ENCODE measurements at regions not wholly inside any gene's neighbourhood (a gene's known extent, or its start where the extent isn't known, plus 50 kb on each side); places are given as distances from the start of the nearest gene placed in this dataset.
"Not testable (repeated sequence)": the region's sequence is repeated elsewhere in the genome, so short reads cannot be mapped to it uniquely, and the experiment has no call there.

DNA sequence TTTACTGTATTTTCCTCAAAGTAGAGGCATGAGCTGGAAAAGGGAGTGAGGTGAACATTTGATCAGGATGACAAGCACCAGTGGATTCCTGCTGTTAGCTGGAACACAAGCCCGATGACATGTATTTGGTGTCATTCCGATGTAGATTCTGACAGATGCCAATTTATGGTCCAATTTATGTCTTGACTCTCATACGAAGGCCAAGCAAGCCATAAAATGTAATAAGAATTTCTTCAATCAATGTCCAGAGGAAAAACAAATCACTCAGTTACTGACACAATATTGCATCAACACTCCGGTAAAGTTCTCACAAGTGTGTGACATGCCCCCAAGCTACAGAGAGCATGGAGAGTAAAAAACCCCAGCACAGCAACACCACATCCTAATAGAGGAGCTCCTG lies 138.3 kb upstream of the ZNF521 start:
- no peak for DNase-seq (ENCODE audit: low spot score)

DNA sequence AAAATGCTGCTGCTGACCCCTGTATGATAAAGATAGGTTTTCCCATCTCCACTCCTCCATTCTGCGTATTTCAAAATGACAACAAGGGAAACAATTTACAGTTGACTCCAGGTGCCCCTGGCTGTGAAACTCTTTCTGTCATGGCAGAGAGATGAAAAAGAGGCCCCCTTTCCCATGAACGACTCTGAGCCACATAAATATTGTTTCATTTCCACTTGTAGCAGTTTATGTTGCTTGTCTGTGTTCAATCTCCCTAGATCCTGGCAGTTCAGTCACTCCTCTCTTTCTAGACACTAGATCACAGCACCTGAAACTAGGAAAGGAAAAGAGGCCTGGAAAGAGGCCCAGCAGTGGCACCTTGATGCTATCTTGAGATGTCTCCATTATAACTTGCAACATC lies 121.0 kb upstream of the ZNF521 start:
- no peak for DNase-seq (ENCODE audit: low spot score)

GRCh38 chr18:25470756-25471524 lies 119.0 kb upstream of the ZNF521 start:
- DNase-seq (ENCODE audit: low spot score) = not testable (repeated sequence)

DNA sequence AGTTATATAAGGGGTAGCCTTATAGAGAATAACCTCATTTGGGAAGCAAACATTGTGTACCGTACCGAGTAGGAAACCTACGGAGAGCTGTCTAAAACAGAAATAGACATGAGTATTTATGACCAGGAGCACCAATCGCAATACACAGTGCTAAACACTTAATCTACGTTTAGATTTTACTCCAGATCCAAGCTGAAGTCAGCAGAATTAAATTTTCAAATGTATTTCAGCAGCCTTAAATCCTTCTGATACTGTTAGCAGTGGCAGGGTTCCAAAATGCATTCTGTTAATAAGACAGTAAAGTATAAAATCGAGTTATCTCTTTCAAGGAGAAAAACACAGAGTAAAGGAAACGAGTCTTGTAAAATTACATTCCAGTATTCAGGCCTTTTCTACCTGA lies 118.1 kb upstream of the ZNF521 start:
- no peak for DNase-seq (ENCODE audit: low spot score)

GRCh38 chr18:25469489-25469888 lies 117.5 kb upstream of the ZNF521 start:
- DNase-seq (ENCODE audit: low spot score) = no peak

DNA sequence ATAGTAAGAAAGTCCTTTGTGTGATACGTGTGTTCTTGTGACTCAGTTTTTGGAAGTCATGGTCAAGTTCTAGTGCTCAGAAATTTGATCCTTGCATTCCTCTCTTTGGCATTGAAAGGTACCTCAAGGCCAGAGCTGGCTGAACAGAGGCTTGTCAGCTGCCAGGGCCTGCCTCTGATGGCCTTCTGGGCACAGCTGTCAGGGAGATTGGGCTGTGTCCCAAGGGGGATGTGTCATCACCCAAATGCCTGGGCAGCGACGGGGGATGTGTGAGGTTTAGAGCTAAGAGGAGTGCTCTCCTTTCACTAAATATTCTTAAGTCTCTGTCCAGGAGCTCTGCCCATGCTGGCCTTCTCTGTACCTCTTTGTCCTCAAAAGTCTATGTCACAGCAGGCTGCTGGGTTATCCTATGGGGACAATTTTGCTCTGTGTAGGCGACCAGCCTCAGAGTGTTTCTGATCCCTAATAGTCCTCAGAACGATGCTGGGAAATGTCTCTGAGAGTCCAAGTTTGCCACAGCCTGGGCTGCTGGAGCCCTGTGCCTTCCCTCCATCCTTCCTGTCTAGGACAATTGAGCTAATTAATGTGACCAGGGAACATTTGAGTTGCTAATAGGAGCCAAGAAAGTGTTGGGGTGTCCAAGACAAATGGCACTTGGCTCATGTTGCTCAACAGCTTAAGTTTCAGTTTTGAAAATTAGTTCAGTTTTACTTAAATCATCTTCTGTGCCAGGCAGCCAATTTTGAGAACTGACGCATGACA lies 115.4 kb upstream of the ZNF521 start:
- no peak for DNase-seq (ENCODE audit: low spot score)

DNA sequence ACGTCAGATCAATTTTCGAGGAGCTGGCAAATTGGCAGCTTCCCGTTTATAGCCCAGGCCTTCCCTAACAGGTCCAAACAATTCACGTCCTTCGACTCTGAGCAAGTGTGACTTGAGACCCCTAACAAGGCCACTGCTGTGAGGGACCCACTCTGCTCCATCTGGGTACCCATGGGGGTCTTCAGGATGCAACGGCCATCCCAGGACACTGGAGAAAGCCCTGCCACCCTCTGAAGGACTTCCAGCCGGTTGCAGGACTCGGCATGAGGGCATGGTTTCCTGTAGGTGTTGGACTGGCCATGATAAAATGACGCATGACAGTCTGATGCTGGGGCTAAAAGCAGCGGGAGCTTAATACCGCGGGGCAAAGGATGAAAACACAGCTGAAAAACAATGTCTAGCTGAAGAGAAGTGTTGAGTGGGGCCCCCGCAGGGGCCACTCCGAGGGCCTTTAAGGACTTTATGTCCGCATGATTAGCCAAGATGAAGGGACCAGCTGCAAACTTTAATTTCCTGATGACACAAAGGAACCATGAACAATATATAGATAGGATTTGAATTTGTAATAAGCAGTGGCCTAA lies 113.3 kb upstream of the ZNF521 start:
- no peak for DNase-seq (ENCODE audit: low spot score)

- DNase-seq (ENCODE audit: low spot score) = no peak
These were observed 112.3 kb upstream of the ZNF521 start for GRCh38 chr18:25464227-25464626.

DNA sequence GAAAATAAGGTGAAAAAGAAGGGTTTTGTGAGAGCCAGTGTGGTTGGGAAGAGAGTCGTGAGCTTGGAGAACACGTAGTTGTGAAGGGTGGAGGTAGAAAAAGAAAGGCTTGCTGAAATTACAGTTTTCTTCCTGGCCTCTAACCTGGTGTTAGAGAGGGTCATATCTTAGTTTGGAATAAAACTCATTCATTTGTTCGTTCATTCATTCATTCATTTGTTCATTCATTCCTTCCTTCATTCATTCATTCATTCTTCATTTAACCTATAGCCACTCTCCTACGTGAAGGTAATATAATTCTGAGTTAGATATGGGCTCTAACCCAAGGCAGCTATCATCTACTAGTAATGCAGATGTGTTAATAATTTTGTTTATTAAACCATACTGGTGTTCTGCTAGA lies 111.8 kb upstream of the ZNF521 start:
- no peak for DNase-seq (ENCODE audit: low spot score)

GRCh38 chr18:25459814-25460213 lies 107.8 kb upstream of the ZNF521 start:
- no peak for DNase-seq (ENCODE audit: low spot score)

- no peak for DNase-seq (ENCODE audit: low spot score)
These were observed 105.6 kb upstream of the ZNF521 start for GRCh38 chr18:25457601-25458000.

- no peak for DNase-seq (ENCODE audit: low spot score)
These were observed 105.2 kb upstream of the ZNF521 start for GRCh38 chr18:25457126-25457525.

DNA sequence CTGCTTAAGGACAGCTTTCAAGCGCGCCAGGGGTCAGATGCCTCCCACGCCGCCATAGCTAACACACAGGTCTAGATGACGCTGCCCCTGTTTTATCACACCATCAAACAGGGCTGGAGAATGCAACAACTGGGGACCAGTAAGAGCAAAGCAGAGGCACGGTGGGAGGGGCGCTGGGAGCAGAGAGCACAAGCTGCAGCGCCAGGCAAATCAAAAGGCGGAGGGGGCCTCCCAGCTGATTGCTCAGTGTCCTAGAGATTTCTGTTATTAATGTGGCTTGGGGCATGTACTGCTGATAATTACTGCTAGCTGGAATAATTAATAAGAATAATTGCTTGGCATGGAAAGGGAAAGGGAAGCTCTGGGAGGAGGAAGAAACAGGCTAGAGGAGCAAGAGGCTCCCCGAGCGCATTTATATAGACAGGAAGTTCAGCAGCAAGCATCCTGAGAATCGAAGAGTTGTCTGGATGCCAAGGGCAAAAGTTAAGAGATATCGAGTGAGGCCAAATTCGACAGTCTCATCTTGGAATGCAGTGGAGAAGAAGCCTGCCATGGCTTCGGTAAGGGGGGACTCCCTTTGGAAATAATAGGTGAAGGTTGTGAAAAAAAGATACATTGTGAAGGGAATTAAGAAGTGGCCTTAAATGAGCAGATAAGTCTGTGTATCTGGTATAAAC lies 104.5 kb upstream of the ZNF521 start:
- DNase-seq (ENCODE audit: low spot score) = no peak

DNA sequence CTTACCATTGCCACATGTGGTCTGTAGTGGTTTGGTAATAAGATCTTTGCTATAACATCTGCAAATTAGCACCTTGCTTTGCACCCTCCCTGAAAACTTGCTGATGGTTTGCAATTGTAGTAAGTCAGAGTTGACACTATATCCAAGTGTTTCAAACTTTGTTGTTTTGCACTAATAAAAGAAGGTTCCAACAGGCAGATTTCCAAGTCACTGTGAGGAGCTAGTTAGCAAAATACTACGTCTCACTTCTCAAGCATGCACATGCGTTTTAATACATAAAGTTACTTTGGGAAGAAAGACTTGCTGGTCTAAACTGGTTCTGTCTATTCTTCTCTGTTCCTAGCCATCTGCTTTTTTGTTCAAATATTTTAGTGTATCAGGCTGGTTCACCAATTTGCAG lies 103.7 kb upstream of the ZNF521 start:
- DNase-seq (ENCODE audit: low spot score) = no peak

GRCh38 chr18:25455159-25455558 lies 103.2 kb upstream of the ZNF521 start:
- DNase-seq (ENCODE audit: low spot score) = no peak

DNA sequence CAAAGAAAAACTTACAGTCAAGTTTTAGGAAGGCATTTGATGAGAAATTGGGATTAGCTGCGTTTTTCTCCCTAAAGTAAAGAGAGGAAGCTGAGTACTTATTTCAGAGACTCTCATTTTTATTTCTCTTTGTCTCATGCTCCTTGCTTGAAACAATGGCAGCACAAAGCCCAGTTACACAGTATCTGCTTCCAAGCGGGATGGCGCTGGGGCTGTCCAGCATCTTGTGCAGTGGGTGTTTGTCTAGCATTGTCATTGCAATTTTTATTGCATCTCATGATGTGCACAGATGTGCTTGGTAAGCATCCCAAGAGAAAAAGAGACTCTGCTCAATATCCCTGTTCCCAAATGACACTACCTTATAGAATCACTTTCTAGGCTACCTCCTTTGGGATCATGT lies 102.8 kb upstream of the ZNF521 start:
- no peak for DNase-seq (ENCODE audit: low spot score)

GRCh38 chr18:25454270-25454659 lies 102.3 kb upstream of the ZNF521 start:
- DNase-seq (ENCODE audit: low spot score) = no peak

- no peak for DNase-seq (ENCODE audit: low spot score)
These were observed 101.7 kb upstream of the ZNF521 start for GRCh38 chr18:25453556-25454269.

- no peak for DNase-seq (ENCODE audit: low spot score)
These were observed 99.2 kb upstream of the ZNF521 start for GRCh38 chr18:25451077-25451658.

GRCh38 chr18:25449046-25449445 lies 97.1 kb upstream of the ZNF521 start:
- no peak for DNase-seq (ENCODE audit: low spot score)

- DNase-seq (ENCODE audit: low spot score) = no peak
These were observed 95.0 kb upstream of the ZNF521 start for GRCh38 chr18:25446972-25447371.

GRCh38 chr18:25445430-25445829 lies 93.5 kb upstream of the ZNF521 start:
- no peak for DNase-seq (ENCODE audit: low spot score)
